ENCODE measurements at regions not wholly inside any gene's neighbourhood (a gene's known extent, or its start where the extent isn't known, plus 50 kb on each side); places are given as distances from the start of the nearest gene placed in this dataset.

GRCh38 chr19:31160336-31160926 is 188.8 kb downstream of the TSHZ3 start:
- no peak for DNase-seq

DNA sequence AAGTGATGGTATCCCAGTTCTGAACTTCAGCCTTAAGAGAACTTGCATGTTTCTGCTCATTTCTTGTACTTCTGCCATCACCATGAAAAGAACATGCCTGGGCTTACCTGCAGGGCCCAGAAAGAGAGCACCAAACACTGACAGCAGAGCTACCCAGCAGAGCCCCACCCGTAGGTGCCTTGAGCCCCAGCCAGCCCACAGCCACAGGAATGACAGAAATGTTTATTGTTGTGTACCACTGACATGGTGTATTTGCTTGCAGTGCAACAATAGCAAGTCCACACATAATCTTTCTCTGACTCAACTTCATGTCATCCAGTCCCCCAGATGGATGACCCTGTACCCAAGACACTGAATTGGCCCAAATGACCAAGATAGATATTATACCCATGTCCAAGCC is 195.2 kb downstream of the TSHZ3 start:
- DNase-seq: no peak

DNA sequence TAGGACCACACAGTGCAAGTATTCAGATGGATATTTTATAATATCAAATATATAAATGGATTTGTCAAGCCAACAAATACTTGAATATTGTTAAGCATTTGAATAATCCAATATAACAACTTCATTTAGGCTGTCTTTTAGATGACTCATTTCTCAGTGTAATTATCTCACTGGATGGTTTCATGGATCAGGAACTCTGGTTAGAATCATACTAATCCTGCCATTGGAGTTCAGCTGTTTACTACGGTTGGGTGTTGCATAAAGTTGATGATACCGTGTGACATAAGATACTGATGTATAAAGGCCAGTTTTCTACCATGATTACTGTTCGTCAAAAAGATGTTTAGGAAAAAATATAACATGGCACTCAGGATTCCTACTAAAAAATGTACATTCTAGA is 196.3 kb downstream of the TSHZ3 start:
- no peak for DNase-seq

DNA sequence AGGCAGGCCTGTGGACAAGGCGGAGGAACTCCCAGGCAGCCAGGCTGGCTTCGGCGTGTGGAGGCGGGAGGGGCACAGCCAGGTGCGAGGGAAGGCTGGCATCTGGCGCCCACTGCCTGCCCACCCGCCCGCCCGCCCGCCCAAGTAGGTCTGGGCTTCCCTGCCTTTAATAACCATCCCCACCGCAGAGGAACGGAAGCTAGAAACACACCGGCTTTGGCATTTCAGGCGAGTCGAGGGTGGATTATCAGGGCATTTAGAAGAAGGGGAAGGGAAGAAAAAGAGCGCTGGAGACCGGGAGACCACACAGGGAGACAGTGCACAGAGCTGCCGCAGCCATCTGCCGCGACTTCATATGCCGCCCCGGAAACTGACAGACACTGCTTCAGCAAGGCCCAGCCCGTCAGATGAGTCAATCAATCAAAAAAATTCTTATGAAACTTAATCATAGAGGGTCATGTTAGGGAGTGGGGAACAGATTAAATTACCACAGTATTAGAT is 199.7 kb downstream of the TSHZ3 start:
- no peak for DNase-seq

GRCh38 chr19:31148671-31149070 is 200.6 kb downstream of the TSHZ3 start:
- DNase-seq: no peak

DNA sequence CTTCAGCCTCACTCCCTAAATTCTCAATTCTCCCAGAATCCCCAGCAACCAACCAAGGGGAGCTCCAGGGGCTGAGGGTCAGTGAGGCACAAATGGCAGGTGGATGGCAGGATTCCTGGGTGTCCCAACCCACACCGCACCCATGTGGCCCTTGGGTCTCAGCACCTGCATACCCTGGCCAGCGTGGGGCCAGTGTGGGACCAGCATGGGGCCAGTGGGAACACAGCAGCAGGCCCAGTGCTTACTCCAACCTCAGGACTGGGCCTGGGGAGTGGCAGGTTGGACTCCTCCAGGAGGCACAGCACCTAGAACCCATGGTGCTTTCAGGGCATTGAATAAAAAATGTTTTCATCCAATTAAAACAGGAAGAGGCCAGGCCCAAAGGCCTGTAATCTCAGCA is 202.0 kb downstream of the TSHZ3 start:
- no peak for DNase-seq

DNA sequence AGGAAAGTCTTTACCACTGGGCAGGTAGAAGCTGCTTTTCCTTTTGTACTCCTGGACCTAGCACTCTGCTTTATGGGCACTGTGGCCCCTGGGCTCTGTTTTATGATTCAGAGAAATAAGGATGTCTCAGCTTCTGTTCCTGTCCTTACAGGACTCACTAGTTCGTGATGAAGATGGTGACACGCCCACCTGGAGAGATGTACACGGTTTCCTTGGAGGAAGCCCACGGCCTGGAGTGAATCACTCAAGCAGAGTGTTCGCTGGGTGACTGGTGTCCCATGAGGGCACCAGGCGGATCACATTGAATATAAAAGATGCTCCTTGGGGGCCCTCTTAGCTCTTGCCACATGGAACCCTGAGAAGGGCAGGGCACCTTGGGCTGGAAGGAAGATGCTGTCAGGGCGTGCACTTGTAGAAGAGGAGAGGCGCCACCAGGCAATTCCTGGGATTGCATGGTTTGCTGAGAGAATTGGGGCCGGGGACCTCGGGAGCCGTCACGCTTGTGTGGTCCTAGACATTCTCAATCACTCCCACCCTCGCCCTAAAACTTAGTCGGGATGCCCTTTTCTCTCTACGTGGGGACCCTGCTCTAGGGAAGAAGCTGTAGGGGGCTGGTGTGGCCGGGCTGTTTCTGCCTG is 202.6 kb downstream of the TSHZ3 start:
- no peak for DNase-seq

GRCh38 chr19:31146015-31146414 is 203.2 kb downstream of the TSHZ3 start:
- DNase-seq: no peak

DNA sequence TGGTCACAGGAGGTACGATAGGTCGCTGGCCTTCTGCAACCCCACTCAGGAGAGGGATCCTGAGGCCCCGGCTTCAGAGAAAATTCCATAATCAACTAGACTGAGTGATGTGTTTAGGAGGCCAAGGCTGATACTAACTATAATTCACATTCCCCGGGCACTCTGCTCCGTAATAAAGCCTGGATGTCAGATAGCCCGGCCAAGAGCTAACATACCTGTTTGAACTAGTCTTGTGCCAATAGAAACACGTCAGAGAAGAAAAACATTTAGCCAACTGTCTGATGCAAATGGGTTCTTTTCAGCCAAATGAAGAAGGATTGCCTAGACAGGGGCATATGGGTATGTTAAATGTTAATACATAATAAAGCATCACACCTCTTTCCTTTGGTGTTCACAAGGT is 204.2 kb downstream of the TSHZ3 start:
- no peak for DNase-seq

- DNase-seq: no peak
Observed at GRCh38 chr19:31144075-31144870, 205.0 kb downstream of the TSHZ3 start.

DNA sequence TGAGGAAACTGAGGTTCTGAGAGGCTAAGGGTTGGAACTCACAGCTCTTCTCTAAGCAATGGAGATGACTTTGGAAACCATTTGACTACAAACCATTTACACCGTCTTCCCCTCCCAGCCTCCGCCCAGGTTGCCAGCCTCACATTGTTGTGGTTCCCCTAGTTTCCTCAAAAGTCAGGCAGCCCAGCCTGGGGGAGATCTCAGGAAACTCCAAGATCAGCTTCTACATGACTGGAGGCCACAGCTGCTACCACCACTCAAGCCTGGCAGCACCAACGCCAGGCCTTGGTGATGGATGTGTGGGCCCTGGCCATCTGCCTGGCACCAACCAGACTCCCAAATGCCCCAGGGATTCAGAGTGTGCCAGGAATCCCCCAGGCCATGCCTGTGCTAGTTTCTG is 207.9 kb downstream of the TSHZ3 start:
- DNase-seq: no peak

GRCh38 chr19:31140717-31141116 is 208.5 kb downstream of the TSHZ3 start:
- DNase-seq: no peak

GRCh38 chr19:31139871-31140505 is 209.2 kb downstream of the TSHZ3 start:
- no peak for DNase-seq

DNA sequence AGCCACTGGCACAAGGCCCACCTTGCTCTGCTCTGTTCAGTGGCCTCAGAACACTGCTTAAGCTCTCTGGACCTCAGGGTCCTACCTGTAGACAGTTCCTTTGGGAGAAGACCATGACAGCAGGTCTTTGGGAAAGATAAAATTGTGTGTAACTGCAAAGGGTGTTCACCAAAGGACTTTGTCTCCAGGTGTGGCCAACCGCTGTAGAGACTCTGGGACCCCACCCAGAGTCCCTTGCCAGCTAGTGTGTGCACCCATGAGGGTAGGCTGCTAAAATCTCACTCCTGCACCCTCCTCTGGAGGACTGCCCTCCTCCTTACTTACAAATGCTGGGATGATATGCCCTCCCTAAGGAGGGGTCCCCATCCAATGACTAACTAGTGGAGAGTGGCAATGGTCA is 211.2 kb downstream of the TSHZ3 start:
- DNase-seq: no peak

GRCh38 chr19:31135841-31136240 is 213.4 kb downstream of the TSHZ3 start:
- DNase-seq: no peak

GRCh38 chr19:31132753-31133110 is 216.5 kb downstream of the TSHZ3 start:
- DNase-seq: no peak

DNA sequence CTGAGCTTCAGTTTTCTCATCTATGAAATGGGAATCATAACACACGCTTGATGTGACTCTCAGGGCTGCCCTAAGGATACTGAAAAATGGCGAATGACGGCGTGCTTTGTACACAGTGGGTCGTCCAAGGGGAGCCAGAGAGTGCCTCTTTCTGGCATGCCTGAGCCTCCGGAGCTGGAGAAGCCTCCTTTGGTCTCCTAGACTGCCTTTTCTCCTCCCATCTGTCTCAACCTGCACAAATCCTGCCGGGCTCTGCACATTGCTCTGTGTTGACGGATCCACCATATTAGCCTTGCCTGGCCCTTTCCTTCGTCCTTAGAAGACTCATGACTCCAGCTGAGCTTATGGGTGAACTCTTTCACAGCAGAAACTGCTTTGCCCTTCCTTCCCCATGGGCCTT is 220.9 kb downstream of the TSHZ3 start:
- no peak for DNase-seq

DNA sequence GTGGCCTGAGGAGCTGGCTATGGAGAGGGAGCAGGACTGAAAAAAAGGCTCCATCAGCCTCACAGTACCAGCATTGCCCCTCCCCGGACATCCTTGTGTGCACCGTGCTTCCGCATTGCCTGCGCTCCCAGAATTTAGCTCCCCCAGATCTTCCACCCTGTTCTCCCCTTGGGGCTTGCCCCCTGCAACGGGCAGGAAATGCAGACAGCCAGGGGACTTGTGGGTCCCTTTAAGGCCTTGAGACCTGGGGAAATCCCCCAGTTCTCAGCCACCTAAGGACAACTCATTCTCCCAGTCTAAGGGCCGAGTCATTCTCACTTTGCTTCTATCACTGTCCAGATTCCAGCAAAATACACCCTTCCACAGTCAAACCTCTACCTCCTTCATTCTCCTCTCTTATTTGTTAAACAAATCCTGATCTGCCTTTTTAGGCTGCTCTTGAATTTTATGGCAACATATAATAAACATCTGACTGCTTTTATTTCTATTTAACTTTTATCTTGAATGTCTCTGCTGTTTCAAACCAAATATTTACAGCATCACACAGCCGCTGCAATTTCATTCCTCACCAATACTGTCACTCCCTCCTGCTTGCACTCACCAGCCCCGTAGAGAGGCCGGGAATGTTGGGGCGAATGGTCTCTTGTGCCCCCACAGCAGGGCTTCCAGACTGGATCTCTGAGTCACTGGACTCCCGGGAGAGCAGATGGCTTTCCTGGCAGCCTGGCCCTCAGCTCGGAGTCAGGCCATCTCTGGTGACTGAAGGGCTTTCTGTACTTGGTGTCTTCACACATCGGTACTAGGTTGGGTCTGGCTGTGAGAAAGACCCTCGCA is 221.9 kb downstream of the TSHZ3 start:
- DNase-seq: no peak

DNA sequence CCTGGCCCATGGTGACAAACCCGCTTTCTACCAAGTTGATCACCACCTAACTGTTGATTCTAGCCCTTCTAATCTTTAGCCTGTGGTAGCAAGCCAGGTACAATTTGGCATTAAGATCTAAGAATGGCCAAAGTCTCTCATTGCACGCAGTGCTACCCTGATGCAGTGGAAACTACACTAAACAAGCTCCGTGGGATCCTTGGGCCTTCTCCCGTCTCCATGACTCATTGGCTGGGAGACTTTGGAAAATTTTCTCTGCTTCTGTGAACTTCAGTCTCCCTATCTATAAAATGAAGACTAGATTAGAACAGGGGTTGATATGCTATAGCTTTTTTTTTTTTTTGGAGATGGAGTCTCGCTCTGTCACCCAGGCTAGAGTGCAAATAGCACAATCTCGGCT is 223.0 kb downstream of the TSHZ3 start:
- no peak for DNase-seq

GRCh38 chr19:31125071-31125470 is 224.2 kb downstream of the TSHZ3 start:
- DNase-seq: no peak

GRCh38 chr19:31121501-31121900 is 227.7 kb downstream of the TSHZ3 start:
- no peak for DNase-seq

- no peak for DNase-seq
Observed at GRCh38 chr19:31120952-31121351, 228.3 kb downstream of the TSHZ3 start.

All from activated naive CD4-positive, alpha-beta T cell treated with anti-CD3 and anti-CD28 coated beads, Interleukin-2, amount 50 U/mL, for 16 hours (primary cell).